K562 (cell line): ENCODE measurements at regions not wholly inside any gene's neighbourhood (a gene's known extent, or its start where the extent isn't known, plus 50 kb on each side); places are given as distances from the start of the nearest gene placed in this dataset.
"Not testable (repeated sequence)": the region's sequence is repeated elsewhere in the genome, so short reads cannot be mapped to it uniquely, and the experiment has no call there.

Experiments used
- ATAC-seq: fragments of 200-7000 bp; cut with Tn5 transposase; 3 replicates; pipeline ENCODE4 v1.9.1; 2020; ENCODE audit warnings: moderate library complexity
- BruUV-seq: library from RNA; stranded (reverse); fragments of 400-500 nt; replicated peaks from 2 replicates; lab custom pipeline; 2021; lab: Mats Ljungman, UMichigan
- CTCF ChIA-PET: fragments of 300-600 bp; formaldehyde crosslinking; extraction: SDS; loops from one replicate; lab custom pipeline; 2021; ENCODE audit warnings: low intra/inter-chr PET ratio; lab: Yijun Ruan, JAX
- POLR2A ChIA-PET: fragments of 300-600, 350-650 bp; sonication (Branson Sonifier 250); formaldehyde crosslinking; extraction: SDS; loops from one replicate; lab custom pipeline; 2021; ENCODE audit warnings: antibody characterized with exemption, inconsistent platforms; lab: Yijun Ruan, JAX
- DNase-seq, 4 experiments: peaks; one replicate each; pipeline versions ENCODE4 v3.0.0 to v3.0.0-alpha.2; 2011 to 2018; ENCODE audit warnings: low spot score in 3 of 4, mixed read lengths in 3 of 4; ENCODE audit errors: extremely low read depth in 1 of 4
- FAIRE-seq: peaks from 2 replicates; lab custom pipeline; 2011; peaks lifted over from hg19 to GRCh38; lab: Jason Lieb, UNC
- H2AFZ ChIP-seq: 2 replicates; pipeline ENCODE4 v1.6.0; 2011; ENCODE audit warnings: low read depth, low read length, control low read depth, inconsistent platforms
- H3K27ac ChIP-seq: fragments of 200-600 bp; 3 replicates; pipeline ENCODE4 v1.8.0; 2011; ENCODE audit warnings: low read depth, mild to moderate bottlenecking, control low read depth, inconsistent platforms, low read length, moderate library complexity, mixed read lengths; ENCODE audit errors: extremely low read depth
- H3K27me3 ChIP-seq, 2 experiments: fragments of 300-600 bp in 1 of 2; 2 replicates in 1 of 2; 3 replicates in 1 of 2; pipeline versions ENCODE4 v1.6.0 to v1.8.0; 2011; ENCODE audit warnings: inconsistent platforms in 2 of 2, low read length in 2 of 2, mild to moderate bottlenecking in 1 of 2, mixed read lengths in 1 of 2, moderate library complexity in 1 of 2; ENCODE audit not compliant: control insufficient read depth in 2 of 2, insufficient read depth in 2 of 2
- H3K36me3 ChIP-seq: fragments of 300-600 bp; 3 replicates; pipeline ENCODE4 v1.8.0; 2011; ENCODE audit warnings: mild to moderate bottlenecking, low read length, inconsistent platforms; ENCODE audit not compliant: control insufficient read depth, insufficient read depth
- H3K4me1 ChIP-seq, 2 experiments: fragments of 200-600 bp in 1 of 2; replicated peaks in 1 of 2; 2 replicates in 1 of 2; 3 replicates in 1 of 2; pipeline versions ENCODE4 v1.5.1 to v1.8.0; 2011; ENCODE audit warnings: inconsistent platforms in 2 of 2, low read length in 2 of 2, mild to moderate bottlenecking in 1 of 2, mixed read lengths in 1 of 2, moderate library complexity in 1 of 2; ENCODE audit not compliant: control insufficient read depth in 2 of 2, insufficient read depth in 2 of 2
- H3K4me2 ChIP-seq: 2 replicates; pipeline ENCODE4 v1.6.1; 2011; ENCODE audit warnings: low read length, control low read depth, inconsistent platforms, mixed read lengths; ENCODE audit not compliant: insufficient read depth
- H3K4me3 ChIP-seq: fragments of 200-600 bp; sonication (generic), shearing (Covaris generic); 2 replicates; pipeline ENCODE4 v1.5.1; 2016; ENCODE audit warnings: control low read depth, inconsistent platforms
- H3K79me2 ChIP-seq: fragments of 200-600 bp; 3 replicates; pipeline ENCODE4 v1.8.0; 2011; ENCODE audit warnings: low read length, inconsistent platforms; ENCODE audit not compliant: control insufficient read depth, insufficient read depth
- H3K9ac ChIP-seq, 2 experiments: 2 replicates each; pipeline versions ENCODE4 v1.6.0 to v1.6.1; 2011; ENCODE audit warnings: low read depth in 2 of 2, low read length in 2 of 2, control low read depth in 1 of 2, inconsistent platforms in 1 of 2, mild to moderate bottlenecking in 1 of 2, mixed read lengths in 1 of 2; ENCODE audit not compliant: insufficient read depth in 1 of 2
- H3K9me1 ChIP-seq: one replicate; pipeline ENCODE4 v1.6.0; 2011; ENCODE audit warnings: inconsistent platforms, mild to moderate bottlenecking, low read length, moderate library complexity; ENCODE audit not compliant: control insufficient read depth, insufficient read depth
- H3K9me3 ChIP-seq: replicated peaks from 2 replicates; pipeline ENCODE4 v1.5.1; 2011; ENCODE audit warnings: low read depth, low read length, inconsistent platforms; ENCODE audit not compliant: control insufficient read depth, insufficient read depth
- H4K20me1 ChIP-seq: replicated peaks from 2 replicates; pipeline ENCODE4 v1.6.1; 2011; ENCODE audit warnings: low read length, inconsistent platforms, mixed read lengths; ENCODE audit not compliant: control insufficient read depth, insufficient read depth
- KDM2B ChIP-seq: fragments of 250-450 bp; sonication (Bioruptor Pico); IDR thresholded peaks from 2 replicates; pipeline ENCODE4 v1.8.0; 2021; ENCODE audit warnings: mild to moderate bottlenecking, moderate library complexity
- MCM2 ChIP-seq: fragments of 450-650 bp; IDR thresholded peaks from 2 replicates; pipeline ENCODE4 v1.6.1; 2017; ENCODE audit warnings: low read depth, mild to moderate bottlenecking
- PHF21A ChIP-seq: fragments of 450-650 bp; IDR thresholded peaks from 2 replicates; pipeline ENCODE4 v1.6.1; 2017; ENCODE audit warnings: low read depth, borderline replicate concordance
- ZNF174 ChIP-seq: fragments of 250-450 bp; sonication (Bioruptor Pico); IDR thresholded peaks from 2 replicates; pipeline ENCODE4 v1.4.0; 2020; ENCODE audit warnings: mild to moderate bottlenecking
- ZNF445 ChIP-seq: fragments of 250-450 bp; sonication (Bioruptor Pico); IDR thresholded peaks from 2 replicates; pipeline ENCODE4 v1.4.0; 2020; ENCODE audit warnings: low read depth, mild to moderate bottlenecking, moderate library complexity
- WGBS: fragments of 100-300 bp; shearing (Covaris generic); methylation state at CpG from one replicate; pipeline ENCODE4 v1.1.6; 2016; ENCODE audit warnings: low coverage, mixed read lengths; ENCODE audit not compliant: insufficient coverage; ENCODE audit errors: missing lambda C conversion rate; 5-methylcytosine and 5-hydroxymethylcytosine counted together
- in situ Hi-C: fragments of 300-500 bp; cut with MboI; formaldehyde crosslinking; loops from 4 replicates; pipeline ENCODE4 v1.15.0; 2018; ENCODE audit warnings: inconsistent platforms, mixed read lengths
- intact Hi-C: fragments of 100-400 bp; cut with micrococcal nuclease; formaldehyde crosslinking; loops from 2 replicates; pipeline ENCODE4 v1.14.2; 2022
- TF ChIP-seq, protein P1 (sequence below): fragments of 250-450 bp; sonication (Bioruptor Pico); IDR thresholded peaks from 2 replicates; pipeline ENCODE4 v1.4.0; 2020; ENCODE audit warnings: mild to moderate bottlenecking
- TF ChIP-seq, protein P2 (sequence below): fragments of 450-650 bp; IDR thresholded peaks from 2 replicates; pipeline ENCODE4 v1.6.1; 2018; ENCODE audit not compliant: partially characterized antibody

DNA sequence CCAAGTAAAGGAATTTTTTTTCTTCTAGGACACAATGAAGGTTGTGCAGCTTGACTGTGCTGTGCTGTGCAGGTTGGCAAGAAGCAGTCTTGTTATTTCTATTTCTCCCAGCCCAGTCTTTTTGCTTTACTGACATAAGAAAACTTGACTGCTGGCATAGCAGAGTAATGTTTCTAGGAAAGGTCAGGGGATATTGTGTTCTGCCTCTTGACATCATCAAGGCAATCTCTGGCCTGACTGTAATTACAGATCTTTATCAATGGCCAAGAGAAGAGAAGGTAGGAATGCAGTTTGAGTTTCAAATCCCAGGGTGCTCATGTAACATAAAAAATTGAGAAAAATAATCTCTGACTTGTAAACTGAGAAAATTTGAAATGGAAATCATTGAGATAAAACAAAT lies 226.3 kb upstream of the ADGRL4 start (continued):
- TF ChIP-seq, protein P1, sequence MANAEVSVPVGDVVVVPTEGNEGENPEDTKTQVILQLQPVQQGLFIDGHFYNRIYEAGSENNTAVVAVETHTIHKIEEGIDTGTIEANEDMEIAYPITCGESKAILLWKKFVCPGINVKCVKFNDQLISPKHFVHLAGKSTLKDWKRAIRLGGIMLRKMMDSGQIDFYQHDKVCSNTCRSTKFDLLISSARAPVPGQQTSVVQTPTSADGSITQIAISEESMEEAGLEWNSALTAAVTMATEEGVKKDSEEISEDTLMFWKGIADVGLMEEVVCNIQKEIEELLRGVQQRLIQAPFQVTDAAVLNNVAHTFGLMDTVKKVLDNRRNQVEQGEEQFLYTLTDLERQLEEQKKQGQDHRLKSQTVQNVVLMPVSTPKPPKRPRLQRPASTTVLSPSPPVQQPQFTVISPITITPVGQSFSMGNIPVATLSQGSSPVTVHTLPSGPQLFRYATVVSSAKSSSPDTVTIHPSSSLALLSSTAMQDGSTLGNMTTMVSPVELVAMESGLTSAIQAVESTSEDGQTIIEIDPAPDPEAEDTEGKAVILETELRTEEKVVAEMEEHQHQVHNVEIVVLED (CRISPR knock-in tag) = no peak
- TF ChIP-seq PHF21A = no peak

DNA sequence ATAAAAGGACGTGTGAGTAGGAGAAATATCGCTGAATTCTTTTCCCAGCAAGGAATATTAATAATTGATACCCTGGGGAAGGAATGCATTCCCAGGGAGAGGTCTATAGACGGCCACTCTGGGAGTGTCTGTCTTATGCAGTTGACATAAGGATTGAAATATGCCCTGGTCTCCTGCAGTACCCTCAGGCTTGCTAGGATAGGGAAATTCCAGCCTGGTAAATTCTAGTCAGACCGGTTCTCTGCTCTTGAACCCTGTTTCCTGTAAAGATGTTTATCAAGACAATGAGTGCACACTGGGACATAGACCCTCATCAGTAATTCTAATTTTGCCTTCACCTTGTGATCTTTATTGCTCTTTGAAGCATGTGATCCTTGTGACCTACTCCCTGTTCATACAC lies 224.2 kb upstream of the ADGRL4 start:
- POLR2A ChIA-PET, intact Hi-C loops, H3K79me2 ChIP-seq, CTCF ChIA-PET, H4K20me1 ChIP-seq, H2AFZ ChIP-seq, H3K4me1 ChIP-seq, H3K9me3 ChIP-seq, H3K9me1 ChIP-seq, BruUV-seq, DNase-seq, H3K27ac ChIP-seq, ATAC-seq, H3K9ac ChIP-seq, H3K4me3 ChIP-seq, in situ Hi-C loops, H3K36me3 ChIP-seq, H3K4me2 ChIP-seq, H3K27me3 ChIP-seq, FAIRE-seq: not testable (repeated sequence)
- WGBS = 2% methylated on average over 4 of the region's 4 CpGs

DNA sequence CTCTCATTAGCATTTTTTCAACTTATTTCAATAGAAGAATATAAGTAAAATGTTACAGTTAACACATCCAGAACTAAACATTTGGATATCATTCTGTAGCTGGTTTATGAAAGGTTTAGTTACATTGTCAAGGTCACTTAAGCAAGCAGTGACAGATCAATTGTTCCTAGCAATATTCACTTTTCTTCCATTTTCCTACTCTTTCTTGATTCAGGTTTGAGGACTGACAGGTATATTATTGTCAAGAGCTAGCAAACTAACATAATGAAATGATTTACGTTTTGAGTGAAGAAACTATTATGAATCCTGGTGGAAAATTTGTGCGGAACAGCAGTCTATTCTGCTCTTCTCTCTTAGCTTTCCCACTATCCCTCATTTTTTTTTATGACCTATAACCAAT lies 220.4 kb upstream of the ADGRL4 start:
- H3K79me2 ChIP-seq = no peaks in the 10 kb centered on the region
- H3K9me1 ChIP-seq = no peaks in the 10 kb centered on the region
- FAIRE-seq = no peak
- no peaks in the 10 kb centered on the region for H4K20me1 ChIP-seq
- no peak for ATAC-seq
- no peak overlapping the region for H3K27ac ChIP-seq
- TF ChIP-seq KDM2B (CRISPR knock-in tag) = no peak
- TF ChIP-seq ZNF174 = no peak
- no peak for TF ChIP-seq MCM2
- TF ChIP-seq, protein P2, sequence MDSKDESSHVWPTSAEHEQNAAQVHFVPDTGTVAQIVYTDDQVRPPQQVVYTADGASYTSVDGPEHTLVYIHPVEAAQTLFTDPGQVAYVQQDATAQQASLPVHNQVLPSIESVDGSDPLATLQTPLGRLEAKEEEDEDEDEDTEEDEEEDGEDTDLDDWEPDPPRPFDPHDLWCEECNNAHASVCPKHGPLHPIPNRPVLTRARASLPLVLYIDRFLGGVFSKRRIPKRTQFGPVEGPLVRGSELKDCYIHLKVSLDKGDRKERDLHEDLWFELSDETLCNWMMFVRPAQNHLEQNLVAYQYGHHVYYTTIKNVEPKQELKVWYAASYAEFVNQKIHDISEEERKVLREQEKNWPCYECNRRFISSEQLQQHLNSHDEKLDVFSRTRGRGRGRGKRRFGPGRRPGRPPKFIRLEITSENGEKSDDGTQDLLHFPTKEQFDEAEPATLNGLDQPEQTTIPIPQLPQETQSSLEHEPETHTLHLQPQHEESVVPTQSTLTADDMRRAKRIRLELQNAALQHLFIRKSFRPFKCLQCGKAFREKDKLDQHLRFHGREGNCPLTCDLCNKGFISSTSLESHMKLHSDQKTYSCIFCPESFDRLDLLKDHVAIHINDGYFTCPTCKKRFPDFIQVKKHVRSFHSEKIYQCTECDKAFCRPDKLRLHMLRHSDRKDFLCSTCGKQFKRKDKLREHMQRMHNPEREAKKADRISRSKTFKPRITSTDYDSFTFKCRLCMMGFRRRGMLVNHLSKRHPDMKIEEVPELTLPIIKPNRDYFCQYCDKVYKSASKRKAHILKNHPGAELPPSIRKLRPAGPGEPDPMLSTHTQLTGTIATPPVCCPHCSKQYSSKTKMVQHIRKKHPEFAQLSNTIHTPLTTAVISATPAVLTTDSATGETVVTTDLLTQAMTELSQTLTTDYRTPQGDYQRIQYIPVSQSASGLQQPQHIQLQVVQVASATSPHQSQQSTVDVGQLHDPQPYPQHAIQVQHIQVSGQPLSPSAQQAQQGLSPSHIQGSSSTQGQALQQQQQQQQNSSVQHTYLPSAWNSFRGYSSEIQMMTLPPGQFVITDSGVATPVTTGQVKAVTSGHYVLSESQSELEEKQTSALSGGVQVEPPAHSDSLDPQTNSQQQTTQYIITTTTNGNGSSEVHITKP = no peak
- TF ChIP-seq ZNF445 (CRISPR knock-in tag) = no peak
- WGBS = 3% methylated on average over 2 of the region's 2 CpGs
- ChIA-PET POLR2A (no interaction called here), CTCF (no interaction called here)
- 0 out of 2 replicates have a peak, but pooled peaks cover 2% of the 10 kb centered on the region for H3K9me3 ChIP-seq
- intact Hi-C loops (no loop called here), in situ Hi-C loops (no loop called here)
- H3K36me3 ChIP-seq = no peaks in the 10 kb centered on the region
- H3K4me2 ChIP-seq = no peak overlapping the region
- no peaks in the 10 kb centered on the region for H3K27me3 ChIP-seq
- H3K4me1 ChIP-seq = no peaks in the 10 kb centered on the region
- H3K9ac ChIP-seq = no peak overlapping the region
- H2AFZ ChIP-seq = no peak overlapping the region
- DNase-seq = no peak
- no TSS peak for BruUV-seq
- no peak overlapping the region for H3K4me3 ChIP-seq
